GM12878 (cell line): ENCODE measurements at regions not wholly inside any gene's neighbourhood (a gene's known extent, or its start where the extent isn't known, plus 50 kb on each side); places are given as distances from the start of the nearest gene placed in this dataset.

Source experiments
- ATF3 ChIP-seq: IDR thresholded peaks from 2 replicates; pipeline ENCODE4 v1.6.1; 2011; ENCODE audit warnings: low read depth, mild to moderate bottlenecking, low read length, moderate library complexity, borderline replicate concordance; ENCODE audit errors: extremely low read depth
- CTCF ChIP-seq, 3 experiments: IDR thresholded peaks in 2 of 3; conservative IDR thresholded peaks in 1 of 3; 2 replicates each; pipeline ENCODE4 v1.5.1; 2011; ENCODE audit warnings: low read depth in 3 of 3, low read length in 3 of 3, mild to moderate bottlenecking in 3 of 3, control low read depth in 2 of 3, moderate library complexity in 2 of 3, inconsistent platforms in 1 of 3, mixed read lengths in 1 of 3; ENCODE audit not compliant: control insufficient read depth in 2 of 3, insufficient read depth in 1 of 3; ENCODE audit errors: extremely low read depth in 1 of 3
- JUNB ChIP-seq: IDR thresholded peaks from 2 replicates; pipeline ENCODE4 v1.6.1; 2016; ENCODE audit warnings: antibody characterized with exemption, mild to moderate bottlenecking
- PKNOX1 ChIP-seq: fragments of 450-650 bp; IDR thresholded peaks from 2 replicates; pipeline ENCODE4 v1.6.1; 2016; ENCODE audit warnings: mild to moderate bottlenecking
- RUNX3 ChIP-seq: IDR thresholded peaks from 2 replicates; pipeline ENCODE4 v1.6.1; 2012; ENCODE audit warnings: low read length, inconsistent platforms
- SUPT20H ChIP-seq: IDR thresholded peaks from 2 replicates; pipeline ENCODE4 v1.6.1; 2011; ENCODE audit warnings: low read depth, mild to moderate bottlenecking, low read length, moderate library complexity, borderline replicate concordance; ENCODE audit not compliant: control insufficient read depth
- ZBTB11 ChIP-seq: fragments of 450-650 bp; formaldehyde crosslinking; IDR thresholded peaks from 2 replicates; pipeline ENCODE4 v1.5.0; 2022; ENCODE audit warnings: mild to moderate bottlenecking, missing genetic modification characterization
- ZNF592 ChIP-seq: fragments of 450-650 bp; IDR thresholded peaks from 2 replicates; pipeline ENCODE4 v1.6.1; 2017; ENCODE audit warnings: mild to moderate bottlenecking, moderate library complexity

GRCh38 chr1:200305806-200306205 is 104.0 kb downstream of the ZNF281 start (continued):
- TF ChIP-seq ATF3: no peak
- TF ChIP-seq SUPT20H: no peak
- TF ChIP-seq PKNOX1: no peak; the same call in 1 of the 2 replicates
- no peak for TF ChIP-seq ZNF592
- TF ChIP-seq JUNB: no peak
- no peak for TF ChIP-seq CTCF (IDR thresholded peaks at IDR 0.05 in 2 of 3, conservative IDR thresholded peaks at IDR 0.05 in 1 of 3; ENCODE audit: control insufficient read depth in 2 of 3, extremely low read depth in 1 of 3, insufficient read depth in 1 of 3, low read depth in 3 of 3, low read length in 3 of 3)
- TF ChIP-seq RUNX3: peak; percentile 35
- TF ChIP-seq ZBTB11 (CRISPR knock-in tag): no peak
